GM12875 (cell line): ENCODE measurements at regions not wholly inside any gene's neighbourhood (a gene's known extent, or its start where the extent isn't known, plus 50 kb on each side); places are given as distances from the start of the nearest gene placed in this dataset.

Experiments used
- H3K4me3 ChIP-seq: one replicate; pipeline ENCODE4 v1.5.1; 2011; ENCODE audit warnings: low read depth, low read length, control low read depth
- CTCF ChIP-seq: IDR thresholded peaks from 2 replicates; pipeline ENCODE4 v1.5.1; 2011; ENCODE audit warnings: low read depth, mild to moderate bottlenecking, control low read depth, inconsistent platforms, low read length, moderate library complexity, borderline replicate concordance; ENCODE audit not compliant: insufficient read depth

DNA sequence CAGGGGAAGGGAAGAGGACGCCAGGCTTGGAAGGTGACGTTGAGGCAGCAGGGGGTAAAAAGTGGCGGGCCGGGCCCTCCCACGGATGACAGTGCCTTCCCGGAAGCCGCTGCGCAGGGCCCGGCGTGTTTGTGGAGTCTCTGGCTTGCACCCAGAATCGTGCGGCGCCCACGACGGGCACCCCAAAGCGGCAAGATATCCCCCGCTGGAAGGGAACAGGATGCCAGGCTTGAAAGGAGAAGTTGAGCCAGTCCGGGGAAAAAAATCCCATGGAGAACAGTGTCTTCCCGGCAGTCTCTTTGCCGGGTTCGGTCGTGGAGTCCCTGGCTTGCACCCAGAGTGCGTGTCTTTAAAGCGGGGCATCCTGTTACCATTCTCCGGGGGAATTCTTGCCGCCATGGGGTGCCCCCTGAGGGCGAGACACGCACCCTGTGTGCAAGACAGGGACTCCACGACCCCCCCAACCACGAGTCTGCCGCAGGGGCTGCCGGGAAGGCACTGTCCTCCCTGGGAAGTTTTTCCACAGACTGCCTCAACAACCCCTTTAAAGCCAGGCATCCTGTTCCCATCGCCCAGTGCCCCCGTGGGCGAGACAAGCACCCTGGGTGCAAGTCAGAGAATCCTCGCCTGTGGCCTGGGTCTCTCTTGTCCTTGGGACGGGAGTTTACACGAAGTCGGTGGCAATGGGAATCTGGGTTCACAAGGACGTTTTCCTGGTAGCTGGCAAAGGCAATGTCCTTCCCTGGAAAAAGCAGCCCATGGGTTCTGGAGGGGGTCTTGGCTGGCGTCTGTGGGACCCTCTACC, 156.1 kb upstream of the ALG10B start:
- no peak overlapping the region for H3K4me3 ChIP-seq
- no peak for TF ChIP-seq CTCF

- no peak for TF ChIP-seq CTCF
- H3K4me3 ChIP-seq: no peak overlapping the region
Measured at GRCh38 chr12:38161123-38162000, 155.2 kb upstream of the ALG10B start.

DNA sequence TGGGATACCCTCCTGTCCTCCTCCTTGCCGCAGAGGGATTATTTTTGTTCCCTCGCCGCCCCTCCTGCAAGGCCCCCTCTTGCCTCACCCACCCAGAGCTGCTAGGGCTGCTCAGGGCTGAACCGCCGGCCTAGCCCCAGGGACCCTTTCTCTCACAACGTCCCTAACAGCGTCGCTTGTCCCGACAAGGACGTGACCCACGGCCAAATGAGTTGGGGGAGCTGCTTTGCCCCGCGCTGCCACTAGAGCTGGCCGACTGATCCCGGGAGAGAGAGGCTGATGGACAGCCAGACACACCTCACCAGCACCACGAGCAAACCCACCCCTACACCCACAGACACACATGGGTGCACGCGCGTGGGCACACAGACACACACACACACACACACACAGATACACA, 154.6 kb upstream of the ALG10B start:
- no peak overlapping the region for H3K4me3 ChIP-seq
- no peak for TF ChIP-seq CTCF

DNA sequence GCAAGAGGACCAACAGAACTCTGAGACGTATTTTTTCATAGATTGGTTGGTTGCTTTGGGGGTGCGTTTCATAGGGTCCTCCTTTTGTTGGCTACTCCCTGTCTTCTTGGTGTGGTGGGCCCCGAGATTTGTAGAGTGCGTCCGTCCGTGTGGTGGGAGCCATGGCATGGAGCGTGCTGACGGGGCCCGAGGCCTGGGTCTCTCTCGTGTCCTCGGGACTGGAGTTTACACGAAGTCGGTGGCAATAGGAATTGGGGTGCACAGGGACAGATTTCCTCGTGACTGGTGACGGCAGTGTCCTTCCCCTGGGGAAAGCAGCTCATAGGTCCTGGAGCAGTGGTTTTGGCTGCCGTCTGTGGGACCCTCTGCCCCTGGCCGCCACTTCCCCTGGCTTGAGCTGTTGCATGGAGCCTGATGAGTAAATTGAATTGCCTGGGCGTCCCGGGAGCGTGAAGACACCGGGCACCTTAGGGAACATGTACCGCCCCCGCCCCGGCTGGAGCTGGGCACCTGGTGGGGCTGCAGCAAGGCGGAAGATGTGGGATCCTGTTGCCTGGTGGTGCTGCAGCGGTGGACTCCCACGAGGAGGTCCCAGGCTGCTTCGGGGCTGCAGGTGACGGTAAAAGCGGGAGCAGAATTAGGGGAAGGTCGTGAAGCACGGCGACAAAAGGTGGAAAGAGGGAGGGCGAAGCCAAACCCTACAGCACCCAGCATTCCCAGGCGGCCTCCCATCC, 153.7 kb upstream of the ALG10B start:
- H3K4me3 ChIP-seq: no peak overlapping the region
- no peak for TF ChIP-seq CTCF

- H3K4me3 ChIP-seq: no peak overlapping the region
- no peak for TF ChIP-seq CTCF
Measured at GRCh38 chr12:38163442-38163801, 153.2 kb upstream of the ALG10B start.

GRCh38 chr12:38166225-38166624, 150.3 kb upstream of the ALG10B start:
- no peak for TF ChIP-seq CTCF
- H3K4me3 ChIP-seq: no peak overlapping the region
